ENCODE measurements at regions not wholly inside any gene's neighbourhood (a gene's known extent, or its start where the extent isn't known, plus 50 kb on each side); places are given as distances from the start of the nearest gene placed in this dataset.

- Histone ChIP-seq H3K27ac (no peak overlapping the region), H3K27me3 (no peaks in the 10 kb centered on the region), H3K4me3 (no peak overlapping the region), H3K36me3 (no peaks in the 10 kb centered on the region), H3K4me1 (no peaks in the 10 kb centered on the region), H3K9me3 (no peaks in the 10 kb centered on the region)
- TF ChIP-seq, protein P1, sequence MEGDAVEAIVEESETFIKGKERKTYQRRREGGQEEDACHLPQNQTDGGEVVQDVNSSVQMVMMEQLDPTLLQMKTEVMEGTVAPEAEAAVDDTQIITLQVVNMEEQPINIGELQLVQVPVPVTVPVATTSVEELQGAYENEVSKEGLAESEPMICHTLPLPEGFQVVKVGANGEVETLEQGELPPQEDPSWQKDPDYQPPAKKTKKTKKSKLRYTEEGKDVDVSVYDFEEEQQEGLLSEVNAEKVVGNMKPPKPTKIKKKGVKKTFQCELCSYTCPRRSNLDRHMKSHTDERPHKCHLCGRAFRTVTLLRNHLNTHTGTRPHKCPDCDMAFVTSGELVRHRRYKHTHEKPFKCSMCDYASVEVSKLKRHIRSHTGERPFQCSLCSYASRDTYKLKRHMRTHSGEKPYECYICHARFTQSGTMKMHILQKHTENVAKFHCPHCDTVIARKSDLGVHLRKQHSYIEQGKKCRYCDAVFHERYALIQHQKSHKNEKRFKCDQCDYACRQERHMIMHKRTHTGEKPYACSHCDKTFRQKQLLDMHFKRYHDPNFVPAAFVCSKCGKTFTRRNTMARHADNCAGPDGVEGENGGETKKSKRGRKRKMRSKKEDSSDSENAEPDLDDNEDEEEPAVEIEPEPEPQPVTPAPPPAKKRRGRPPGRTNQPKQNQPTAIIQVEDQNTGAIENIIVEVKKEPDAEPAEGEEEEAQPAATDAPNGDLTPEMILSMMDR (IDR thresholded peaks at IDR 0.05): no peak
- intact Hi-C loops (cut with DNase I): no loop called here
- ATAC-seq: no peak
- no peak for FAIRE-seq
- WGBS, 2 donors: 94% methylated on average over 1 of the region's 1 CpG
- no peak for DNase-seq
Measured at GRCh38 chr10:78287618-78288017, 254.0 kb downstream of the RPS24 start.

GRCh38 chr10:78288663-78289062 is 255.0 kb downstream of the RPS24 start:
- FAIRE-seq (no peak), DNase-seq (no peak), ATAC-seq (no peak)
- H3K27ac ChIP-seq: no peak overlapping the region
- H3K27me3 ChIP-seq: no peaks in the 10 kb centered on the region
- H3K36me3 ChIP-seq: no peaks in the 10 kb centered on the region
- 88 to 89% methylated on average over 3 of the region's 3 CpGs for WGBS, 2 donors
- H3K4me1 ChIP-seq: no peaks in the 10 kb centered on the region
- intact Hi-C loops (cut with DNase I): no loop called here
- H3K4me3 ChIP-seq: no peak overlapping the region
- no peaks in the 10 kb centered on the region for H3K9me3 ChIP-seq
- TF ChIP-seq, protein P1 (IDR thresholded peaks at IDR 0.05): no peak

- Histone ChIP-seq H3K9me3 (no peaks in the 10 kb centered on the region), H3K4me1 (no peaks in the 10 kb centered on the region), H3K27ac (no peak overlapping the region), H3K36me3 (no peaks in the 10 kb centered on the region), H3K4me3 (no peak overlapping the region), H3K27me3 (no peaks in the 10 kb centered on the region)
- intact Hi-C loops (cut with DNase I): loop anchor here in 1 of 3 donors (10.0 kb wide), 1 partner anchor 905 kb away; no protein-coding TSS in a partner anchor
- ATAC-seq (no peak), FAIRE-seq (no peak), DNase-seq (no peak)
- WGBS, 2 donors: 79 to 87% methylated on average over 11 of the region's 11 CpGs
- TF ChIP-seq, protein P1 (IDR thresholded peaks at IDR 0.05): no peak
Measured at GRCh38 chr10:78290131-78290750, 256.6 kb downstream of the RPS24 start.

DNA sequence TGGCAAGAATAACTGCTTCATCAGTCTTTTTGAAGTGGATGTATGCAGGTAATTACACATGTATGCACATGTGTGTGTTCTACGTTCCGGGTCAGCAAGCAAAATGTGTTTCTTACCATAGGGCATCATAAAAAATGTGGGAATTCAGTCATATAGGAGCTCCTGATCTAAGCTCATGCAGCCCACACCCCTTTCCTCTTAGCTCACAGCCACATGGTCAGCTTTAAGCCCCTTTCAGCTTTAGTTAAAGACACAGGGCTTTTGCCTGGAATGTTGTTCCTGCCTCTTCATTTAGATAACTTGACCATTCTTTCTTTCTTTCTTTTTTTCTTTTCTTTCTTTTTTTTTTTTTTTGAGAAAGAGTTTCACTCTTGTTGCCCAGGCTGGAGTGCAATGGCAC is 258.1 kb downstream of the RPS24 start:
- no peaks in the 10 kb centered on the region for H3K36me3 ChIP-seq
- TF ChIP-seq, protein P1 (IDR thresholded peaks at IDR 0.05): no peak
- H3K27me3 ChIP-seq: no peaks in the 10 kb centered on the region
- intact Hi-C loops (cut with DNase I): loop anchor here in 1 of 3 donors (10.0 kb wide), 1 partner anchor 903 kb away; no protein-coding TSS in a partner anchor
- no peaks in the 10 kb centered on the region for H3K9me3 ChIP-seq
- WGBS, 2 donors: 82 to 91% methylated on average over 2 of the region's 2 CpGs
- FAIRE-seq (no peak), ATAC-seq (no peak), DNase-seq (no peak)
- H3K4me1 ChIP-seq: no peaks in the 10 kb centered on the region
- H3K4me3 ChIP-seq: no peak overlapping the region
- H3K27ac ChIP-seq: no peak overlapping the region

DNA sequence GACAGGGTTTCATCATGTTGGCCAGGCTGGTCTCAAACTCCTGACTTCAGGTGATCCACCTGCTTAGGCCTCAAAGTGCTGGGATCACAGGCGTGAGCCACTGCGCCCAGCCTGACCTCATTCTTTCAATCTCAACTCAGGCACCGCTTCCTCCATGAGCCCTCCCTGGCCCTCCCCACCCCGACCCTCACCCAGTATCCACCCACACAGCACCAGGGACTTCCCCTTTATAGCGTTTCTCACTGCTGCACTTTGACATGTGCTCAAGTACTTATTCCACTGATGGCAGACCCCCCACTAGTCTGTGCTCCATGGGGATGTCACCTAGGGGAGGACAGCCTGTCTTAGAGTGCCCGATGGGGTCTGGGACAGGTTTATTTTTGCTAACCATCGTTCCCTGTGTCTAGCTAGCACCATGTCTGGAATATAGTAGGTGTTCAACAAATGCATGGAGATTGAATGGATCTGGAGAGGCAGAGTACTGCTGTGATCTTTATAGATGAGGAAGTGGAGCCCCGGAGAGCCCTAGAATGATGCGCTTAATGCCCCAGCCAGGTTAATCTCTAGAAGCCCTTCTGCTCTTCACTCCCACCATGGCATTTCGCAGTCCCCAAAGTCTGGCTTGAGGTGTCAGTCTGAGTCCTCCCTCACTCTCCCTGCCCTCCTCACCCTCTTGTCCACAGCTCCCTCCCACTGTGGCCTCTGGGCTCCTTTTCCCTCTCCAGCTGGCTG is 258.8 kb downstream of the RPS24 start:
- TF ChIP-seq, protein P1 (IDR thresholded peaks at IDR 0.05): no peak
- no peaks in the 10 kb centered on the region for H3K36me3 ChIP-seq
- intact Hi-C loops (cut with DNase I): loop anchor here in 1 of 3 donors (10.0 kb wide), 1 partner anchor 902 kb away; no protein-coding TSS in a partner anchor
- FAIRE-seq: no peak
- peak in 1 of 4 donors; percentile 54 for ATAC-seq
- H3K27me3 ChIP-seq: no peaks in the 10 kb centered on the region
- 69 to 80% methylated on average over 10 of the region's 10 CpGs for WGBS, 2 donors
- H3K4me3 ChIP-seq: no peak overlapping the region
- no peaks in the 10 kb centered on the region for H3K4me1 ChIP-seq
- no peak overlapping the region for H3K27ac ChIP-seq
- no peaks in the 10 kb centered on the region for H3K9me3 ChIP-seq
- DNase-seq: no peak

All from pancreas (tissue), 10 donors.